Liver (tissue), 8 donors: ENCODE measurements at regions not wholly inside any gene's neighbourhood (a gene's known extent, or its start where the extent isn't known, plus 50 kb on each side); places are given as distances from the start of the nearest gene placed in this dataset.

Experiments
- DNase-seq: peaks from one replicate; pipeline ENCODE4 v3.0.0-alpha.2; 2017; ENCODE audit warnings: low spot score
- H3K27ac ChIP-seq, 2 donors: one replicate each; pipeline ENCODE4 v1.7.0; 2013; ENCODE audit warnings: inconsistent platforms in 2 of 2, low read length in 2 of 2, control low read depth in 1 of 2, low read depth in 1 of 2, mild to moderate bottlenecking in 1 of 2
- H3K27me3 ChIP-seq, 4 donors: one replicate each; pipeline versions ENCODE4 v1.6.1 to v1.7.0; 2013; ENCODE audit warnings: low read length in 3 of 4, inconsistent platforms in 1 of 4, mild to moderate bottlenecking in 1 of 4, moderate library complexity in 1 of 4; ENCODE audit not compliant: control insufficient read depth in 4 of 4, insufficient read depth in 4 of 4
- H3K36me3 ChIP-seq, 4 donors: one replicate each; pipeline versions ENCODE4 v1.6.1 to v1.7.0; 2013; ENCODE audit warnings: low read length in 3 of 4, mild to moderate bottlenecking in 3 of 4, low read depth in 1 of 4, moderate library complexity in 1 of 4; ENCODE audit not compliant: control insufficient read depth in 4 of 4, insufficient read depth in 3 of 4
- H3K4me1 ChIP-seq, 4 donors: one replicate each; pipeline versions ENCODE4 v1.6.1 to v1.7.0; 2013; ENCODE audit warnings: low read length in 3 of 4, mild to moderate bottlenecking in 3 of 4, moderate library complexity in 1 of 4; ENCODE audit not compliant: control insufficient read depth in 4 of 4, insufficient read depth in 4 of 4
- H3K4me3 ChIP-seq, 3 donors: one replicate each; pipeline versions ENCODE4 v1.6.1 to v1.7.0; 2013; ENCODE audit warnings: low read length in 3 of 3, control low read depth in 1 of 3, low read depth in 1 of 3, mild to moderate bottlenecking in 1 of 3
- H3K9ac ChIP-seq, 2 donors: one replicate each; pipeline ENCODE4 v1.7.0; 2013; ENCODE audit warnings: low read length in 2 of 2, mild to moderate bottlenecking in 2 of 2, moderate library complexity in 2 of 2, control low read depth in 1 of 2, low read depth in 1 of 2
- H3K9me3 ChIP-seq, 4 donors: one replicate each; pipeline versions ENCODE4 v1.6.1 to v1.7.0; 2013; ENCODE audit warnings: low read length in 3 of 4; ENCODE audit not compliant: control insufficient read depth in 4 of 4
- CTCF ChIP-seq: fragments of 150-350 bp; IDR thresholded peaks from 2 replicates; pipeline ENCODE4 v1.5.1; 2017; ENCODE audit warnings: improper control_type of control experiment, low read depth, low read length; ENCODE audit not compliant: missing input control
- FOXA1 ChIP-seq: IDR thresholded peaks from 2 replicates; pipeline ENCODE4 v1.6.1; 2016; ENCODE audit warnings: antibody characterized with exemption
- HNF4A ChIP-seq, 2 donors: conservative IDR thresholded peaks; 2 replicates each; pipeline ENCODE4 v1.6.1; 2016; ENCODE audit warnings: antibody characterized with exemption in 2 of 2, mild to moderate bottlenecking in 2 of 2
- HNF4G ChIP-seq: IDR thresholded peaks from 2 replicates; pipeline ENCODE4 v1.6.1; 2016; ENCODE audit warnings: antibody characterized with exemption
- JUND ChIP-seq, 2 donors: IDR thresholded peaks; 2 replicates each; pipeline ENCODE4 v1.6.1; 2016; ENCODE audit warnings: antibody characterized with exemption in 2 of 2
- NR2F2 ChIP-seq: IDR thresholded peaks from 2 replicates; pipeline ENCODE4 v1.6.1; 2016; ENCODE audit warnings: antibody characterized with exemption
- REST ChIP-seq: IDR thresholded peaks from 2 replicates; pipeline ENCODE4 v1.6.1; 2016; ENCODE audit warnings: antibody characterized with exemption, mild to moderate bottlenecking
- SP1 ChIP-seq: IDR thresholded peaks from 2 replicates; pipeline ENCODE4 v1.6.1; 2018; ENCODE audit warnings: antibody characterized with exemption, mild to moderate bottlenecking
- TAF1 ChIP-seq: conservative IDR thresholded peaks from 2 replicates; pipeline ENCODE4 v1.6.1; 2016; ENCODE audit warnings: antibody characterized with exemption, mild to moderate bottlenecking
- YY1 ChIP-seq: IDR thresholded peaks from 2 replicates; pipeline ENCODE4 v1.6.1; 2016; ENCODE audit warnings: antibody characterized with exemption, mild to moderate bottlenecking
- WGBS: extraction: QIAGEN DNeasy Blood & Tissue Kit; methylation state at CpG from one replicate; pipeline ENCODE4 v1.1.7; 2013; 5-methylcytosine and 5-hydroxymethylcytosine counted together
- TF ChIP-seq, protein P1 (sequence below): IDR thresholded peaks from 2 replicates; pipeline ENCODE4 v1.6.1; 2016; ENCODE audit warnings: antibody characterized with exemption
- TF ChIP-seq, protein P2 (sequence below): IDR thresholded peaks from 2 replicates; pipeline ENCODE4 v1.6.1; 2016; ENCODE audit warnings: antibody characterized with exemption
- donor health status: healthy.
- donor health status: healthy.
- donor health status: healthy.
- donor health status: healthy.
- donor health status: healthy.

DNA sequence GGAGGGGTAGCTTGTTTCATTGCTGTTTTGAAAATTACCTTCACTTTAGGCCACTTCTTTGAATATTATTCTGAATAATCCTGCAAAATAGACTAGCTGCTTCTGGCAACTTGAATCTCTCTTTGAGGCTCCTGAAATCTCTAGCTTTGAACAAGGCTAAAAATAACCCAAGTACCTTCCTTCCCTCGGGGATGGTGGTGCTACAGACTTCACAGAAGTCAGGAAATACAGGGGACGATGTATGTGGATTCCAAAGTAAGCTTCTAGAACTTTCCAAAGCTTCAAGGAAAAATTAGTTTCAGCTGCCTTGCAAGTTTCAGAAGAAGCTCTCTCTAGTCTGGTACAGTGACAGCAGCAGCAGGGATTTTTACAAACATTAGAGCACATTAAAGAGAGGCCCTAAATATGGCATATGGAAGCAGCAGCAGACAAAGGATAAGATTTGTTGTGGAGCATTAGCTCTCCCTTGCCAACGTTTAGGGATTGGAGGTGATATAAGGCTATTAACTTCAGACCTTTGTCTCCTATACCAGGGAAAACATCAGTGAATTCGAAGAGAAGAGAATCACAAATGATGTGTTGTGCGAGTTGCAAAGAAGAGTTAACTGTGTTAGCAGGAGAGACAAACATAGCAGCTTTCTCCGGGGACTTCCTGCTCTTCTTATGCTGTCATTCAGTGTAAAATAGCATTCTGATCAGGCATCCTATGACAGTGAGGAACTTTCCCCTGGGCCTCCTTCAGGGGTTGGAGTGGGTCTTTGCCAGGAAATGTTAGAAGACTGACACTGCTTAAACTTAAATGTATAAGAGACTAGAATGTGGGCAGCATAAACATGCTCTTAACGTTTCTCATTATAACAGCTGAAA lies 783.0 kb upstream of the ARPP21 start:
- no peak for TF ChIP-seq SP1
- no peak for TF ChIP-seq HNF4A (conservative IDR thresholded peaks at IDR 0.05)
- TF ChIP-seq CTCF, result no peak
- TF ChIP-seq, protein P1, sequence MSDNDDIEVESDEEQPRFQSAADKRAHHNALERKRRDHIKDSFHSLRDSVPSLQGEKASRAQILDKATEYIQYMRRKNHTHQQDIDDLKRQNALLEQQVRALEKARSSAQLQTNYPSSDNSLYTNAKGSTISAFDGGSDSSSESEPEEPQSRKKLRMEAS, result no peak
- no peak for TF ChIP-seq TAF1
- TF ChIP-seq HNF4G, result no peak
- no peak for TF ChIP-seq NR2F2
- no peak for TF ChIP-seq FOXA1
- TF ChIP-seq REST, result no peak
- TF ChIP-seq, protein P2, sequence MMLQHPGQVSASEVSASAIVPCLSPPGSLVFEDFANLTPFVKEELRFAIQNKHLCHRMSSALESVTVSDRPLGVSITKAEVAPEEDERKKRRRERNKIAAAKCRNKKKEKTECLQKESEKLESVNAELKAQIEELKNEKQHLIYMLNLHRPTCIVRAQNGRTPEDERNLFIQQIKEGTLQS, result no peak
- no peak for TF ChIP-seq JUND (IDR thresholded peaks at IDR 0.05)

DNA sequence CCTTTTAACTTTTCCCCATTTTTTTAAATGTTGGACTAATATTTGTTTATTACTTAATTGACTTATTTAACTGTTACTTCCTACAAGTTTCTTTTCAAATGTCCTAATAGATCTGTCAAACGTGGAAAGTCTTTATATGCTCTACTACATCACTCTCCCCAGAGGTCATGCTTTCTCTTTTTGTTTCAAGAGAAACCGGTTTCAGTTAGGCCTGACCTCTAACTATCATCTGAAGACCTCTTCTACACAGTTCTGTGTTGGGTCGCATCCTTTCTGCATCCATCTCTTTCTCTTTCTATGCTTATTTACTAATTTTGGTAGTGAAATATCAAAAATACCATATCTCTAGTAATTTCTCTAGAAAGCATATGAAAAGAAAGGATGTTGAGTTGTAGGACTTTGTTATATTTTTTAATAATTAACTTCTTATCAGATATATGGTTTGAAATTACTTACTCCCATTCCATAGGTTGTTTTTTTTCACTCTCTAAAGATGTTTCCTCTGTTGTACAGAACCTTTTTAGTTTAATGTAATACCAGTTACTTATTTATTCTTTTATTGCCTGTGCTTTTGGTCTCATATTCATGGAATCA lies 781.2 kb upstream of the ARPP21 start:
- Histone ChIP-seq H3K9ac (no peak overlapping the region), H3K27me3 (no peaks in the 10 kb centered on the region), H3K4me3 (no peak overlapping the region), H3K27ac (no peak overlapping the region), H3K9me3 (no peaks in the 10 kb centered on the region), H3K36me3 (no peaks in the 10 kb centered on the region), H3K4me1 (no peaks in the 10 kb centered on the region)
- no peak for TF ChIP-seq YY1
- DNase-seq, result no peak
- 75% methylated on average over 3 of the region's 3 CpGs for WGBS

More for the DNA sequence above, 783.0 kb upstream of the ARPP21 start:
- Histone ChIP-seq H3K36me3 (no peaks in the 10 kb centered on the region), H3K4me3 (no peak overlapping the region), H3K9me3 (no peaks in the 10 kb centered on the region), H3K9ac (no peak overlapping the region), H3K27me3 (no peaks in the 10 kb centered on the region), H3K4me1 (no peaks in the 10 kb centered on the region), H3K27ac (no peak overlapping the region)
- WGBS, result 33% methylated on average over 7 of the region's 7 CpGs
- DNase-seq, result no peak
